GM12878 (cell line): ENCODE measurements at regions not wholly inside any gene's neighbourhood (a gene's known extent, or its start where the extent isn't known, plus 50 kb on each side); places are given as distances from the start of the nearest gene placed in this dataset.

Experiments
- ATAC-seq: fragments of 200-7000 bp; cut with Tn5 transposase; 3 replicates; pipeline ENCODE4 v1.9.1; 2020; ENCODE audit warnings: mild to moderate bottlenecking, moderate library complexity
- BruUV-seq: library from RNA; stranded (reverse); fragments of 400-500 nt; replicated peaks from 2 replicates; lab custom pipeline; 2021; lab: Mats Ljungman, UMichigan
- CTCF ChIA-PET: fragments of 300-600 bp; sonication (Branson Sonifier 250); formaldehyde crosslinking; extraction: SDS; loops from one replicate; lab custom pipeline; 2021; ENCODE audit warnings: inconsistent platforms; lab: Yijun Ruan, JAX
- POLR2A ChIA-PET: fragments of 350-600 bp; formaldehyde crosslinking; extraction: SDS; loops from one replicate; lab custom pipeline; 2021; ENCODE audit warnings: inconsistent platforms; lab: Charles Lee
- RAD21 ChIA-PET: fragments of 300-600 bp; sonication (Branson Sonifier 250); formaldehyde crosslinking; loops from one replicate; lab custom pipeline; 2023; ENCODE audit warnings: antibody characterized with exemption; ENCODE audit not compliant: unreplicated experiment; lab: Charles Lee
- SMC1A ChIA-PET: fragments of 300-600 bp; sonication (Branson Sonifier 250); formaldehyde crosslinking; loops from one replicate; lab custom pipeline; 2023; ENCODE audit not compliant: unreplicated experiment, uncharacterized antibody; lab: Charles Lee
- DNase-seq: peaks from one replicate; pipeline ENCODE4 v3.0.0-alpha.2; 2011; ENCODE audit warnings: low read depth, low spot score
- FAIRE-seq: peaks from 3 replicates; lab custom pipeline; 2011; peaks lifted over from hg19 to GRCh38; lab: Jason Lieb, UNC
- H2AFZ ChIP-seq: 2 replicates; pipeline ENCODE4 v1.6.0; 2011; ENCODE audit warnings: low read depth, low read length, control low read depth; ENCODE audit not compliant: control insufficient read depth
- H3K27ac ChIP-seq: 2 replicates; pipeline ENCODE4 v1.5.1; 2011; ENCODE audit warnings: control low read depth; ENCODE audit not compliant: control insufficient read depth, insufficient read depth
- H3K27me3 ChIP-seq, 2 experiments: replicated peaks in 1 of 2; 2 replicates each; pipeline versions ENCODE4 v1.6.0 to v1.6.1; 2011; ENCODE audit warnings: low read length in 1 of 2; ENCODE audit not compliant: control insufficient read depth in 2 of 2, insufficient read depth in 2 of 2
- H3K36me3 ChIP-seq, 2 experiments: 2 replicates each; pipeline ENCODE4 v1.5.1; 2011; ENCODE audit warnings: low read length in 1 of 2; ENCODE audit not compliant: control insufficient read depth in 2 of 2, insufficient read depth in 2 of 2
- H3K4me1 ChIP-seq: 2 replicates; pipeline ENCODE4 v1.6.1; 2011; ENCODE audit warnings: mild to moderate bottlenecking, low read length, moderate library complexity, mixed read lengths; ENCODE audit not compliant: control insufficient read depth, insufficient read depth
- H3K4me2 ChIP-seq: 2 replicates; pipeline ENCODE4 v1.6.0; 2011; ENCODE audit warnings: control low read depth; ENCODE audit not compliant: control insufficient read depth, insufficient read depth
- H3K4me3 ChIP-seq: fragments of 200-600 bp; sonication (generic); 2 replicates; pipeline ENCODE4 v1.5.1; 2016
- H3K79me2 ChIP-seq: 2 replicates; pipeline ENCODE4 v1.6.0; 2011; ENCODE audit warnings: low read length; ENCODE audit not compliant: control insufficient read depth, insufficient read depth
- H3K9ac ChIP-seq: 2 replicates; pipeline ENCODE4 v1.8.0; 2011; ENCODE audit warnings: low read length, control low read depth, mixed read lengths; ENCODE audit not compliant: control insufficient read depth, insufficient read depth
- H3K9me3 ChIP-seq: replicated peaks from 3 replicates; pipeline ENCODE4 v1.5.1; 2011; ENCODE audit warnings: mild to moderate bottlenecking, low read length; ENCODE audit not compliant: control insufficient read depth, insufficient read depth
- H4K20me1 ChIP-seq: 2 replicates; pipeline ENCODE4 v1.6.0; 2011; ENCODE audit not compliant: control insufficient read depth, insufficient read depth
- BCL11A ChIP-seq: IDR thresholded peaks from 2 replicates; pipeline ENCODE4 v1.6.1; 2011; ENCODE audit warnings: low read depth, low read length
- BCLAF1 ChIP-seq: fragments of 450-650 bp; IDR thresholded peaks from 2 replicates; pipeline ENCODE4 v1.6.1; 2017; ENCODE audit warnings: antibody characterized with exemption, mild to moderate bottlenecking, moderate library complexity
- CTCF ChIP-seq, 3 experiments: IDR thresholded peaks in 2 of 3; conservative IDR thresholded peaks in 1 of 3; 2 replicates each; pipeline ENCODE4 v1.5.1; 2011; ENCODE audit warnings: low read depth in 3 of 3, low read length in 3 of 3, mild to moderate bottlenecking in 3 of 3, control low read depth in 2 of 3, moderate library complexity in 2 of 3, inconsistent platforms in 1 of 3, mixed read lengths in 1 of 3; ENCODE audit not compliant: control insufficient read depth in 2 of 3, insufficient read depth in 1 of 3; ENCODE audit errors: extremely low read depth in 1 of 3
- DPF2 ChIP-seq: fragments of 450-650 bp; IDR thresholded peaks from 2 replicates; pipeline ENCODE4 v1.6.1; 2017; ENCODE audit warnings: mild to moderate bottlenecking
- E2F4 ChIP-seq: IDR thresholded peaks from 2 replicates; pipeline ENCODE4 v1.6.1; 2012; ENCODE audit warnings: low read depth, low read length, improper control_type of control experiment
- ETV6 ChIP-seq, 2 experiments: fragments of 450-650 bp in 1 of 2; IDR thresholded peaks in 1 of 2; conservative IDR thresholded peaks in 1 of 2; 2 replicates each; pipeline ENCODE4 v1.6.1; 2014; ENCODE audit warnings: antibody characterized with exemption in 1 of 2, borderline replicate concordance in 1 of 2, low read depth in 1 of 2, mild to moderate bottlenecking in 1 of 2, moderate library complexity in 1 of 2
- FOS ChIP-seq: IDR thresholded peaks from 3 replicates; pipeline ENCODE4 v1.6.1; 2011; ENCODE audit warnings: borderline replicate concordance; ENCODE audit not compliant: insufficient read length; ENCODE audit errors: extremely low read depth
- IRF4 ChIP-seq: IDR thresholded peaks from 2 replicates; pipeline ENCODE4 v1.6.1; 2011; ENCODE audit warnings: low read depth, low read length
- LARP7 ChIP-seq: fragments of 450-650 bp; IDR thresholded peaks from 2 replicates; pipeline ENCODE4 v1.6.1; 2017; ENCODE audit warnings: mild to moderate bottlenecking
- MEF2A ChIP-seq: IDR thresholded peaks from 2 replicates; pipeline ENCODE4 v1.6.1; 2011; ENCODE audit warnings: low read depth, mild to moderate bottlenecking, low read length, moderate library complexity; ENCODE audit not compliant: insufficient read depth
- MYC ChIP-seq: IDR thresholded peaks from 2 replicates; pipeline ENCODE4 v1.6.1; 2011; ENCODE audit warnings: mild to moderate bottlenecking, low read length, moderate library complexity, inconsistent platforms; ENCODE audit not compliant: insufficient read depth, insufficient replicate concordance, insufficient read length, severe bottlenecking
- NR2F1 ChIP-seq: fragments of 450-650 bp; conservative IDR thresholded peaks from 2 replicates; pipeline ENCODE4 v1.6.1; 2017; ENCODE audit warnings: mild to moderate bottlenecking
- RCOR1 ChIP-seq: conservative IDR thresholded peaks from 2 replicates; pipeline ENCODE4 v1.6.1; 2012; ENCODE audit warnings: low read depth, low read length, improper control_type of control experiment
- SMARCA5 ChIP-seq: fragments of 450-650 bp; IDR thresholded peaks from 2 replicates; pipeline ENCODE4 v1.6.1; 2017; ENCODE audit warnings: mild to moderate bottlenecking
- STAT3 ChIP-seq: IDR thresholded peaks from 2 replicates; pipeline ENCODE4 v1.6.1; 2011; ENCODE audit warnings: low read depth, low read length, improper control_type of control experiment
- ZBTB33 ChIP-seq: fragments of 450-650 bp; IDR thresholded peaks from 2 replicates; pipeline ENCODE4 v1.6.1; 2017; ENCODE audit warnings: mild to moderate bottlenecking
- WGBS: methylation state at CpG from one replicate; pipeline ENCODE4 v1.1.6; 2016; ENCODE audit warnings: low lambda C conversion rate; ENCODE audit not compliant: insufficient replicate concordance, insufficient coverage; ENCODE audit errors: missing lambda C conversion rate; 5-methylcytosine and 5-hydroxymethylcytosine counted together
- in situ Hi-C: fragments of 300-500 bp; cut with MboI; formaldehyde crosslinking; loops from 9 replicates; pipeline ENCODE4 v1.14.3; 2018; ENCODE audit warnings: mixed read lengths
- intact Hi-C: fragments of 100-400 bp; cut with micrococcal nuclease; formaldehyde crosslinking; loops from one replicate; pipeline ENCODE4 v1.14.2; 2022; ENCODE audit not compliant: unreplicated experiment

- no peak for TF ChIP-seq ZBTB33
- no peak for TF ChIP-seq ETV6 (conservative IDR thresholded peaks at IDR 0.05 in 1 of 2, IDR thresholded peaks at IDR 0.05 in 1 of 2; ENCODE audit: borderline replicate concordance in 1 of 2, low read depth in 1 of 2)
- TF ChIP-seq, all 136 proteins: peak for 0
Observed at GRCh38 chr1:8193840-8194406, 124.0 kb upstream of the SLC45A1 start (continued).

- no TSS peak for BruUV-seq
- DNase-seq (no peak), ATAC-seq (no peak), FAIRE-seq (no peak)
- intact Hi-C loops = no loop called here
- H3K4me2 ChIP-seq = no peak overlapping the region
- in situ Hi-C loops = no loop called here
- WGBS = 37% methylated on average over 9 of the region's 9 CpGs
- no peaks in the 10 kb centered on the region for H3K79me2 ChIP-seq
- no peak overlapping the region for H3K27ac ChIP-seq
- ChIA-PET RAD21 (no interaction called here), CTCF (no interaction called here), POLR2A (no interaction called here), SMC1A (no interaction called here)
- H4K20me1 ChIP-seq = no peaks in the 10 kb centered on the region
- peak overlapping the region; percentile 41; the same call in 1 of the 2 replicates for H2AFZ ChIP-seq
- H3K36me3 ChIP-seq = no peaks in the 10 kb centered on the region
- H3K4me1 ChIP-seq = no peaks in the 10 kb centered on the region; the same call in 1 of the 2 replicates
- no peaks in the 10 kb centered on the region for H3K27me3 ChIP-seq
- no peaks in the 10 kb centered on the region for H3K9me3 ChIP-seq
- no peak overlapping the region for H3K9ac ChIP-seq
- H3K4me3 ChIP-seq = no peak overlapping the region
- no peak for TF ChIP-seq MEF2A
- TF ChIP-seq BCL11A = no peak
- no peak for TF ChIP-seq BCLAF1
- no peak for TF ChIP-seq STAT3
- TF ChIP-seq DPF2 = no peak
- no peak for TF ChIP-seq IRF4
- TF ChIP-seq E2F4 = no peak
- no peak for TF ChIP-seq FOS
- no peak for TF ChIP-seq NR2F1
- no peak for TF ChIP-seq MYC
- no peak for TF ChIP-seq LARP7
- no peak for TF ChIP-seq CTCF (IDR thresholded peaks at IDR 0.05 in 2 of 3, conservative IDR thresholded peaks at IDR 0.05 in 1 of 3; ENCODE audit: control insufficient read depth in 2 of 3, extremely low read depth in 1 of 3, insufficient read depth in 1 of 3, low read depth in 3 of 3, low read length in 3 of 3)
- TF ChIP-seq SMARCA5 = no peak
- no peak for TF ChIP-seq RCOR1
Observed at GRCh38 chr1:8191474-8191873, 126.4 kb upstream of the SLC45A1 start.
